MM.1S (cell line): ENCODE measurements at regions not wholly inside any gene's neighbourhood (a gene's known extent, or its start where the extent isn't known, plus 50 kb on each side); places are given as distances from the start of the nearest gene placed in this dataset.

ENCODE experiments used
- DNase-seq: peaks from one replicate; pipeline ENCODE4 v3.0.0-alpha.2; 2015
- H2AFZ ChIP-seq: fragments of 300-600 bp; sonication (generic); 2 replicates; pipeline ENCODE4 v1.6.0; 2016; ENCODE audit warnings: antibody characterized with exemption, low read length
- H3F3A ChIP-seq: fragments of 300-600 bp; sonication (generic); 2 replicates; pipeline ENCODE4 v1.6.1; 2016; ENCODE audit warnings: mild to moderate bottlenecking, antibody characterized with exemption, low read length, moderate library complexity, mixed read lengths; ENCODE audit not compliant: insufficient read depth
- H3K27ac ChIP-seq: fragments of 300-600 bp; sonication (generic); 2 replicates; pipeline ENCODE4 v1.5.1; 2016; ENCODE audit warnings: mild to moderate bottlenecking, low read length
- H3K27me3 ChIP-seq: fragments of 300-600 bp; sonication (generic); replicated peaks from 2 replicates; pipeline ENCODE4 v1.6.0; 2016; ENCODE audit warnings: low read length; ENCODE audit not compliant: insufficient read depth
- H3K36me3 ChIP-seq: fragments of 300-600 bp; sonication (generic); replicated peaks from 2 replicates; pipeline ENCODE4 v1.6.1; 2016; ENCODE audit warnings: mild to moderate bottlenecking, low read length, mixed read lengths; ENCODE audit not compliant: insufficient read depth
- H3K4me1 ChIP-seq: fragments of 300-600 bp; sonication (generic); 2 replicates; pipeline ENCODE4 v1.6.1; 2016; ENCODE audit warnings: low read length, mixed read lengths
- H3K4me2 ChIP-seq: fragments of 300-600 bp; sonication (generic); 2 replicates; pipeline ENCODE4 v1.6.0; 2016; ENCODE audit warnings: low read depth, low read length
- H3K4me3 ChIP-seq: fragments of 300-600 bp; sonication (generic); 2 replicates; pipeline ENCODE4 v1.5.1; 2016; ENCODE audit warnings: low read length, mixed read lengths
- H3K79me2 ChIP-seq: fragments of 300-600 bp; sonication (generic); 2 replicates; pipeline ENCODE4 v1.6.1; 2016; ENCODE audit warnings: mixed run types, low read length, mixed read lengths
- H3K9ac ChIP-seq: fragments of 300-600 bp; sonication (generic); 2 replicates; pipeline ENCODE4 v1.6.1; 2016; ENCODE audit warnings: low read length, mixed read lengths
- H3K9me2 ChIP-seq: fragments of 300-600 bp; sonication (generic); replicated peaks from 2 replicates; pipeline ENCODE4 v1.6.1; 2016; ENCODE audit warnings: mild to moderate bottlenecking, low read length, mixed read lengths; ENCODE audit not compliant: insufficient read depth
- H3K9me3 ChIP-seq: fragments of 300-600 bp; sonication (generic); replicated peaks from 2 replicates; pipeline ENCODE4 v1.6.1; 2016; ENCODE audit warnings: mild to moderate bottlenecking, low read length, mixed read lengths; ENCODE audit not compliant: insufficient read depth
- H4K20me1 ChIP-seq: fragments of 300-600 bp; sonication (generic); 2 replicates; pipeline ENCODE4 v1.6.1; 2016; ENCODE audit warnings: mild to moderate bottlenecking, low read length, moderate library complexity, mixed read lengths; ENCODE audit not compliant: insufficient read depth
- EZH2 ChIP-seq: fragments of 300-600 bp; sonication (generic); optimal IDR thresholded peaks from 2 replicates; pipeline ENCODE3; 2017; ENCODE audit warnings: low read depth, mild to moderate bottlenecking, antibody characterized with exemption, low read length, mixed read lengths
- EZH2phosphoT487 ChIP-seq: fragments of 300-600 bp; sonication (generic); IDR thresholded peaks from 2 replicates; pipeline ENCODE4 v1.6.1; 2018; ENCODE audit warnings: antibody characterized with exemption, low read length
- TF ChIP-seq, protein P1 (sequence below): fragments of 300-600 bp; sonication (generic); IDR thresholded peaks from 2 replicates; pipeline ENCODE4 v1.5.1; 2016; ENCODE audit warnings: antibody characterized with exemption, low read length, mixed read lengths

DNA sequence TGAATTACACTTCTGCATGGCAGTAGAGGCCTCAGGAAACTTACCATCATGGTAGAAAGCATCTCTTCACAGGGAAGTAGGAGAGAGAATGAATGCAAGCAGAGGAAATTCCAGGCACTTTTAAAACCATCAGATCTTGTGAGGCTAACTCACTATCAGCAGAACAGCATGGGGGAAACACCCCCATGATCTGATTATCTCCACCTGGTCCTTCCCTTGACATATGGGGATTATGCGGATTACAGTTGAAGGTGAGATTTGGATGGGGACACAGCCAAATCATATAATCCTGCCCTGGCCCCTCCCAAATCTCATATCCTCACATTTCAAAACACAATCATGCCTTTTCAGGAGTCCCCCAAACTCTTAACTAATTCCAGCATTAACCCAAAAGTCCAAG, 691.1 kb downstream of the SI start:
- no peak overlapping the region for H3K9ac ChIP-seq
- no peaks in the 10 kb centered on the region for H3K36me3 ChIP-seq
- no peak overlapping the region for H3K4me3 ChIP-seq
- no peaks in the 10 kb centered on the region for H3K9me3 ChIP-seq
- no peaks in the 10 kb centered on the region for H4K20me1 ChIP-seq
- no peak for DNase-seq
- H3K4me2 ChIP-seq: no peak overlapping the region
- H3F3A ChIP-seq: no peaks in the 10 kb centered on the region
- no peaks in the 10 kb centered on the region for H3K27me3 ChIP-seq
- no peak for TF ChIP-seq EZH2
- TF ChIP-seq EZH2phosphoT487: no peak
- TF ChIP-seq, protein P1, sequence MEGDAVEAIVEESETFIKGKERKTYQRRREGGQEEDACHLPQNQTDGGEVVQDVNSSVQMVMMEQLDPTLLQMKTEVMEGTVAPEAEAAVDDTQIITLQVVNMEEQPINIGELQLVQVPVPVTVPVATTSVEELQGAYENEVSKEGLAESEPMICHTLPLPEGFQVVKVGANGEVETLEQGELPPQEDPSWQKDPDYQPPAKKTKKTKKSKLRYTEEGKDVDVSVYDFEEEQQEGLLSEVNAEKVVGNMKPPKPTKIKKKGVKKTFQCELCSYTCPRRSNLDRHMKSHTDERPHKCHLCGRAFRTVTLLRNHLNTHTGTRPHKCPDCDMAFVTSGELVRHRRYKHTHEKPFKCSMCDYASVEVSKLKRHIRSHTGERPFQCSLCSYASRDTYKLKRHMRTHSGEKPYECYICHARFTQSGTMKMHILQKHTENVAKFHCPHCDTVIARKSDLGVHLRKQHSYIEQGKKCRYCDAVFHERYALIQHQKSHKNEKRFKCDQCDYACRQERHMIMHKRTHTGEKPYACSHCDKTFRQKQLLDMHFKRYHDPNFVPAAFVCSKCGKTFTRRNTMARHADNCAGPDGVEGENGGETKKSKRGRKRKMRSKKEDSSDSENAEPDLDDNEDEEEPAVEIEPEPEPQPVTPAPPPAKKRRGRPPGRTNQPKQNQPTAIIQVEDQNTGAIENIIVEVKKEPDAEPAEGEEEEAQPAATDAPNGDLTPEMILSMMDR: no peak
- no peaks in the 10 kb centered on the region for H3K9me2 ChIP-seq
- H2AFZ ChIP-seq: no peak overlapping the region
- no peaks in the 10 kb centered on the region for H3K4me1 ChIP-seq
- no peaks in the 10 kb centered on the region for H3K79me2 ChIP-seq
- no peak overlapping the region for H3K27ac ChIP-seq

DNA sequence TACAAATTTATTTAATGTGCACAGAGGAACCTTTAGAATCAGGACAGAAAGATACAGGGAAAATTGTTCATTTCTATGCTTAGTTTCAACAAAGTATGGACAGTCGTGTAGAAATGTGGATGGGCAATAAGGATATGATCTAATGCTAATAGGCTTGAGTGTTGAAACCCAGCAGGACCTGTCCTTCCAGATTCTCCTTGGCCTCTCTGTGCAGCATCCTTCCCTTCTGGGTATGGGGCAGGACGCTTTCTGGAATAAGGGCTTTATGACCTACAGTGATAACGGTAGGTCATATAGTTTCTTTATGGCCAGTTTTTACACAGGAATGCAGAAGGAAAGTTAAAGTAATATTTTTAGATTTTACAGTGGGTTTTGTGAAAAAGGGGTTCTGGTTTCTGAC, 698.1 kb downstream of the SI start:
- DNase-seq: no peak
- no peaks in the 10 kb centered on the region for H3K79me2 ChIP-seq
- no peaks in the 10 kb centered on the region for H3K4me1 ChIP-seq
- no peak overlapping the region for H3K9ac ChIP-seq
- H3K9me3 ChIP-seq: no peaks in the 10 kb centered on the region
- H3K27ac ChIP-seq: no peak overlapping the region
- no peaks in the 10 kb centered on the region for H3K9me2 ChIP-seq
- no peaks in the 10 kb centered on the region for H3K27me3 ChIP-seq
- H4K20me1 ChIP-seq: no peaks in the 10 kb centered on the region
- no peak overlapping the region for H3K4me2 ChIP-seq
- no peaks in the 10 kb centered on the region for H3K36me3 ChIP-seq
- H3F3A ChIP-seq: no peaks in the 10 kb centered on the region
- no peak overlapping the region for H2AFZ ChIP-seq
- H3K4me3 ChIP-seq: no peak overlapping the region
- TF ChIP-seq EZH2 (no peak), EZH2phosphoT487 (no peak)
- TF ChIP-seq, protein P1: no peak

DNA sequence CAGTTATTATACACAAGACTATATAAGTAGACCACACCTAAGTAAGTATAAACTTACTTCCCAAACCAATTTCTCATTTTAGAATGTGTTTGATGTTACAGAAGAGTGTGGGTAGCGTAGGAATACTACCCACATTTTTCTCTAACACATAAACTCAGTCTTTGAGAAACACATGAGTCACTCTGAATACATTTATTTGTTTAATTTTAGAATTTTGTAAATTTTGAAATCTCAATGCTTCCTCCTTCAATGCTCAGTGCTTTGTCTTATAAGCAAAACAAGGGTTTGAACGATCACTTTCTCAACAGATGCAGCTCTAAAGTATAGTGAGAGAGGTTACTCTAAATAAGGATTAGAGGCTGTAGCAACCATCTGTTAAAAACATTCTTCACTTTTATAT, 700.8 kb downstream of the SI start:
- Histone ChIP-seq H3K4me3 (no peak overlapping the region), H2AFZ (no peak overlapping the region), H3K9ac (no peak overlapping the region), H3K9me2 (no peaks in the 10 kb centered on the region), H3K27me3 (no peaks in the 10 kb centered on the region), H3K4me2 (no peak overlapping the region), H3K27ac (no peak overlapping the region), H3F3A (no peaks in the 10 kb centered on the region), H4K20me1 (no peaks in the 10 kb centered on the region), H3K79me2 (no peaks in the 10 kb centered on the region), H3K9me3 (no peaks in the 10 kb centered on the region), H3K36me3 (no peaks in the 10 kb centered on the region), H3K4me1 (no peaks in the 10 kb centered on the region)
- no peak for DNase-seq
- TF ChIP-seq, protein P1: no peak
- no peak for TF ChIP-seq EZH2
- TF ChIP-seq EZH2phosphoT487: no peak
